ENCODE measurements at regions not wholly inside any gene's neighbourhood (a gene's known extent, or its start where the extent isn't known, plus 50 kb on each side); places are given as distances from the start of the nearest gene placed in this dataset.
A peak's percentile ranks its signal among the peaks of the same experiment; 100 is the strongest.
"Not testable (repeated sequence)": the region's sequence is repeated elsewhere in the genome, so short reads cannot be mapped to it uniquely, and the experiment has no call there.

DNA sequence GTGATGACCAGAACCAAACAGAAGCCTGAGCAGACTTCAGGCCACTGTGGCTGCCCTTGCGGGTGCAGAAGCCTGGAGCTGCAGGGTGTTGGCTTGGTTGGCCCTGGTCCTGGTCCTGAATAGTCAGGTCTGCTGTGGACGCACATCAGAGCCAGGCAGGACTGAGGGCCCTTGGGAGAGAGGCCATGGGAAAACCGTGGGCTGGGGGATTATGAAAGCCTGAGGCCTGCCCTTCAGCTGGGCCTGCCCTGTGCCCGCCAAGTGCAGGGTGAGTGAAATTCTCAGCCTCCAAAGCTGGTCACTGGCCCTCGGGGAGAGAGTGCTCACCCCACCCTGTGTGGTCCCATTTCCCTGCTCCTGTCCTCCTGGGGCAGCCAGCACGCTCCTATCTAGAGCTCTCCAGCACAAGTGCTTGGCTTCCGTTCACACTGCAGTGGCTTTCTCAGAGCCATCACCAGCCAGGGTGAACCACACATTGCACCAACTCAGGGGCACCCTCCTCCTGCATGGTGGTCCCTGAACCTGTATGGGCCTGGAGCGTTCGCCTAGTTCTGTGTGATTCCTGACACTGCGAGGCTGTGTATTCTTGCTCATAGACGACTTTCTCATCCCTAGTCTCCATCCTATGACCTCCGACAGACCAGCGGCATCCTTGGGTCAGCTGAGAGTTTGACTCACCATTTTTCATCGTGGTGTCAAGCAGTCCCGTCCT, 146.1 kb downstream of the TTLL2 start:
- DNase-seq (ENCODE audit: low read depth, low spot score): no peak

- DNase-seq (ENCODE audit: low read depth, low spot score): no peak
These were observed 146.7 kb downstream of the TTLL2 start for GRCh38 chr6:167471548-167471930.

DNA sequence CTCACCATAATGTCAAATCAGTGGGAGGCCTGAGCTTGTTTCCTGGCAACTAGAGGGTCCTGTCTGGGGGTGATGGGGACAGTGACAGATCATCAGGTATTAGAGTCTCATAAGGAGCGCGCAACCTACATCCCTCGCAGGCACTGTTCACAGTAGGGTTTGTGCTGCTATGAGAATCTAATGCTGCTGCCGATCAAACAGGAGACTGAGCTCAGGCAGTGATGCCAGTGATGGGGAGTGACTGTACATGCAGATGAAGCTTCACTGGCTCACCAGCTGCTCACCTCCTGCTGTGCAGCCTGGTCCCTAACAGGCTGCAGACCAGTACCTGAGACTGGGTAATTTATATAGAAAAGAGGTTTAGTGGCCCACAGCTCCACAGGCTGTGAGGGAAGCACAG, 147.3 kb downstream of the TTLL2 start:
- no peak for DNase-seq (ENCODE audit: low read depth, low spot score)

DNA sequence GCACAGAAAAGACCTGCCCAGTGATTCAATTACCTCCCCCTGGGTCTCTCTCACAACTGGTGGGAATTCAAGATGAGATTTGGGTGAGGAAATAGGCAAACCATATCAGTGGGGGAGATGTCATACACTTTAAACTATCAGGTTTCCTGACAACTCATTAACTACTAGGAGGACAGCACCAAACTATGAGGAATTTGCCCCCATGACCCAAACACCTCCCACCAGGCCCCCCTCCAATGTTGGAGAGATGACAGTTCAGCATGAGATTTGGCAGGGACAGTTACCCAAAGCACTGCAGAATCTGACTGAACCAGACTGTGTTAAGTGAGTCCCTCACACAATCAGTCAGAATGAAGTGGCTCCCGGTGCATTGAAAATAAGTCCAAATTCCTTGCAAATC, 148.0 kb downstream of the TTLL2 start:
- DNase-seq (ENCODE audit: low read depth, low spot score): no peak

DNA sequence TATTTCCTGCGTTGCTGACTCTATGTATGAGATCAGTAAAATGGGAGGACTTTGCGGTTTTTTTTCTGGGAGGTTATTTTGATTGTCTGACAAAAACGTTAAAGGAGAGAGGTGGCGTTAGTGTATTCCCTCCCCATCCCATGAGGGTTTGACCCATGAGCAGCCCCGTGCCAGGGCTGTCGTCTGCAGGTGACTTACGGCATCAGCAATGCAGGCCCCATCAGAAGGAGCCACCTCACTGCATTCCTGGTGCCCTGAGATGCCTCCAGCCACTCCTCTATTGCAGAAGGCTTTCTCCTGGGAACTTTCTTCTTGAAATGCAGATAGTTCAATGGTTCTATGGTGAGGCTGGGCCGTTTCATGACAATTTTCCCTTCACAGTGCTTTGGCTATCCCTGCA, 149.3 kb downstream of the TTLL2 start:
- DNase-seq (ENCODE audit: low read depth, low spot score): no peak

- DNase-seq (ENCODE audit: low read depth, low spot score): no peak
These were observed 149.8 kb downstream of the TTLL2 start for GRCh38 chr6:167474725-167475124.

- peak; percentile 67 for DNase-seq (ENCODE audit: low read depth, low spot score)
These were observed 151.1 kb downstream of the TTLL2 start for GRCh38 chr6:167475947-167476346.

GRCh38 chr6:167476844-167477595, 152.1 kb downstream of the TTLL2 start:
- no peak for DNase-seq (ENCODE audit: low read depth, low spot score)

DNA sequence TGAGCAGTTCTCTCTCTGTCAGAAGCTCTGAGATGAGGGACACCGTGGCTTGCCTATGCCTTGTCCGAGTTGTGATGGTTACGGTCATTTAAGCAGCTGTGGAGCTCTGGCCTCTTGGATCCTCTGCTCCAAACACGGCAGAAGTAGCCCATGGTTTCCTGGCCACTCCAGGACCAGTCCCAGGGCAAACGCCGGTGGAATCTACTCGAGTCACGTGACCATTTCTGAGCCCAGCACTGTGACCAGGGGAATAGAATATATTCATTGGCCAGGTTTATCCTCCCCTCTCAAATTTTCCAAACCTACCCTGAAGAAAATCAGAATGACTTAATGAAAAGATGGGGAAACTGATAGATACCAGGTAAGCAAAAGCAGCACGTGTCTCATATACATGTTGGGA, 152.8 kb downstream of the TTLL2 start:
- no peak for DNase-seq (ENCODE audit: low read depth, low spot score)

- no peak for DNase-seq (ENCODE audit: low read depth, low spot score)
These were observed 154.4 kb downstream of the TTLL2 start for GRCh38 chr6:167479301-167479700.

DNA sequence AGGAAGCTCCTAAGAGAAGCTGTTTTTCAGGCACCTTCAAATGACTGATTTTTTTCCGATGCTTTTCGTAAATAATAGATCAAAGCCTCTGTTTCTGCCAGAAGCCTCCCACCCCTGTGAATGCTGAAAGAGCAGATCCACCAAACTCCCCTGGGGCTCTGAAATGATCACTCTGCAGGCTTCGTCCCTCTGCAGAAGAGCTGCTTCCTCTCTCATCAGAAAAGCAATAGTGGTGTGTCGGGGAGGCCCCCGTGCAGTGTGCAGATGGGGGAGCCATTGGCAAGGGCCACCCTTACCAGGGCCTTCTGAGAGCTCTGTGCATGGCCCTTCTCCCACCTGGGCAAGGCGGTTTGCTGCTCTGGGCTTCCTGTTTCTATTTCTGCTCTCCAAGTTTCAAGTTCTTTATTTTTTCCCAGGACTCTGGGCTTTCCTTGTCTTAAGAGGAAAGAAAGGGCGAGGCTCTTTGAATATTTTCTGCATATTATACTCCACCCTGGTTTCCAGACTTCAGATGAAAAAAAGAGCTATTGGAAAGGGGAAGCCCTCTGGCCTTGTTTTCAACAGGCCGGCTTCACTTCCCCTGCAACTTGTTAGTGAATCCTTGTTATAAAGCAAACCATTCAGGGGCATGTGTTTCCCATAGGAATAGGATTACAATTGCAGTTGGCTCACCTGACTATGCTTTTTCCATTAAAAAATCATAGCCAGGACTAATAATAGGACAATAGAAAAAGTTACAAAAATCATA, 155.2 kb downstream of the TTLL2 start:
- DNase-seq (ENCODE audit: low read depth, low spot score): no peak

DNA sequence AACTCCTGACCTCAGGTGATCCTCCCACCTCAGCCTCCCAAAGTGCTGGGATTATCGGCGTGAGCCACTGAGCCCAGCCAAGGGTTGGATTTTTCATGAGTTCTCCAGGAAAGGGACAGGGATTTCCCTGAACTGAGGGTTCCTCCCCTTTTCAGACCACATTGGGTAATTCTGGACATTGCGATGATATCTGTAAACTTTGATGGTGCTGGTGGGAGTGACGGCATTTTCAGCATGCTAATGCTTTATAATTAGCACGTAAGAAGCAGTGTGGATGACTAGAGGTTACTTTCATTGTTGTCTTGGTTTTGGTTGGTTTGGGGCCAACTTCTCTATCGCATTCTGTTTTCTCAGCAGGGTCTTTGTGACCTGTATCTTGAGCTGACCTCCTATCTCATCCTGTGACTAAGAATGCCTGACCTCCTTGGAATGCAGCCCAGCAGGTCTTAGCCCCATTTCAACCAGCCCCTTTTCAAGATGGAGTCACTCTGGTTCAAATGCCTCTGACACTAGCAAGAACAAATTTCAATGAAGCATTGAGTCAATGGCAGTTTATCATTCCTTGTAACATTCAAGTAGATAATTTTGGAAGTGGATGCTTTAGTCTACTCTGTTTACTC, 156.5 kb downstream of the TTLL2 start:
- DNase-seq (ENCODE audit: low read depth, low spot score): no peak

- not testable (repeated sequence) for DNase-seq (ENCODE audit: low read depth, low spot score)
These were observed 157.9 kb downstream of the TTLL2 start for GRCh38 chr6:167482801-167483200.

DNA sequence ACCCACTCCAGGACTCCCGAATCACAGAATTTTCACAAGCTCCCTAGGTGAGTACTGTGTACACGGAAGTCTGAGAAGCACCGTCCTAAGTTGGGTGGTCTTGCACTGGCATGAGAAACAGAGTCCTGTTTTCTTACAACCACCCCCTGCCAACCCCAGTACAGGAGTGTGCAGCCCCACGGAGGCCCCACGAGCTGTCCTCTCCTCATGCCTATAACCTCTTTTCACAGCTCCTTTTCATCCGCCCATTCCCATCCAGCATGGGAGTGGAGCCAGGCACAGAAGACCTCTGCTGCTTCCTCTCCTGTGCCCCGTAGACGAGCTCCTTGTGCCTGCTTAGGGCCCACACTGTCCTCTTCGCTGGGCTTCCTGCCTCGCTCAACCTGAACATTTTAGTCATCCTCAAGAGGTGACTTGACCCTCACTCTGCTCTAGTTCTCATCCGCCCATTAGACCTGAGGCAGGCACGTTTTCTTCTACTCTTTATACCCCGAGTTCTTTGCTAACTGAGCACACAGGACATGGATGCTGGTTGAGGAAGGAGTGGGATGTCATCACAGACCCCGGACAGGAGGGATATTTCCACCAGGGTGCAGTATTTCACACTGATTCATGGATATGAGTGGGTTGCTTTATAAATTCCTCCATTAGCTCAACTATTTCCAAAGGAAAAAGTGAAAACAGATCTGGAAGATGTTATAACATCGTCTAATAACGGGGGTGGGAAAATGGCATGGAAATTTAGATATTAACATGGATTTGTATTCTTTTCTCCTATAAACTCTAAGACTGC, 160.5 kb downstream of the TTLL2 start:
- no peak for DNase-seq (ENCODE audit: low read depth, low spot score)

DNA sequence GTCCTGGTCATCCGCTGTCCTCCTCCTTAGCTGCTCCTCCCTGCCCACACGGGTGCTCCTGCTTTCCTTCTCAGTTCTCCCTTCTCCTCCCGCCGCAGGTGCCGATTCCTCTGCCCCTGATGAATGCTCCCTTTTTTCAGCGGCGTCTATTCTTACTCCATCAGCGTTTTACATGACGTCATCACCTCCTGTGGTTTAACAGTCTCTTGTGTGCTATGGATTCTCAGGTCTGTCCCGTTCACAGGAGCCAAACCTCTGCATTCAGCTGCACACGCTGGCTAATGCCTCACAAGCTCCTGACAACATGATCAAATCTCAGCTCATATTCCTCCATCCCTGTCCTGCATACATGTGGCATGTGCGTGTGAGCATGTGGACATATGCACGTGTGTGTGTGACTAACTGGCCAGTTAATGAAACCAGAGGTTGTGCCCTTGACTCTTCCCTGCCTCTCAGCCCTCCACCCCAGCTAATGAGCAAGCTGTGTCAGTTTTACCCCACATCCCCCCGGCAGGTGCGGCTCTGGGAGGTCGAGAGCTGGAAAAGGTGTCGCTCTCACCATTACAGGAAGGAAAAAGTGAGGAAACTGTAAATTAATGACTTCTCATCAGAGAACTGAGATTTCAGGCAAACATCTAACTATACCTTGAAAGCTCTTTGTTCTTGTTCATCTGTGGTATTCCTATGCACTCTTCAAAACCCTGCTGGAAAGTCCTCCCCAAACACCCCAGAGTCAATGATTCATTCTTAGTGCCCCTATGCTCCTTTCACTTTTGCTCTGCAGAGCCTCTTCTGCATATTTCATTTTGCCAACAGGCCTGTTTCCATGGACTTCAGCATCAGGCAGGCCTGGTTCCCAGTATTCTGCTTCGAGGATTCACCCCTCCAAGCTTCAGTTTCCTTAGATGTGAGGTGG, 163.1 kb downstream of the TTLL2 start:
- DNase-seq (ENCODE audit: low read depth, low spot score): no peak

DNA sequence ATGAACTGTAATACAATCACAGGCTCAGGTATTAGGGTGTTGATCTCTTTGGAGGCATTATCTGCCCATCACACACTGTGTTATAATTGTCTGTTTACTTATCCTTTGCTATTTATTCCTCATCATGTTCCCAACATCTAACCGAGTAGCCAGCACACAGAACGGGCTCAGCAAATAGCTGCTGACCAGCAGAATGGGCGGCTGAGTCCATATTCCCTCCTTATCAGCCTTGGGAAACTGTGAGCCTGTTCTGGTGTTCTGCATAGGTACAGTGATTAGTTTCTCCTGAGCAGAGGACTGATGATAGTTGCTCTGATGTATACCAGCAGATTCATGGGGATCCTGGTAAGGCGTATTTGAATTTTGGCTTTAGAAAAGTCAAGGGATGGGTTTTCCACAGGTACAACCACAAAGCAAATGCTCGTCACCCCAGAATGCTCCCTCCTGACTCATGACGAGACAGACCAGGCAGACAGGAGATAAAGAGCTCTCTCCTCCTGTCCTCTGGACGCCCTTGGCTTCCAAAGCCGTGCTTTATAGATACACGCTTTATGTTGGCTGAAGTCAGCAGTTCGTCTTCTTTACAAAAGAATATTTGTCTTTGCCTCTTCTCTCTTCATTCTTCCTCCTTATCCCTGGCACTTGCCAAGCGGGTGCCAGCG, 166.7 kb downstream of the TTLL2 start:
- no peak for DNase-seq (ENCODE audit: low read depth, low spot score)

- no peak for DNase-seq (ENCODE audit: low read depth, low spot score)
These were observed 167.2 kb downstream of the TTLL2 start for GRCh38 chr6:167492100-167492449.

- no peak for DNase-seq (ENCODE audit: low read depth, low spot score)
These were observed 168.4 kb downstream of the TTLL2 start for GRCh38 chr6:167493310-167493709.

DNA sequence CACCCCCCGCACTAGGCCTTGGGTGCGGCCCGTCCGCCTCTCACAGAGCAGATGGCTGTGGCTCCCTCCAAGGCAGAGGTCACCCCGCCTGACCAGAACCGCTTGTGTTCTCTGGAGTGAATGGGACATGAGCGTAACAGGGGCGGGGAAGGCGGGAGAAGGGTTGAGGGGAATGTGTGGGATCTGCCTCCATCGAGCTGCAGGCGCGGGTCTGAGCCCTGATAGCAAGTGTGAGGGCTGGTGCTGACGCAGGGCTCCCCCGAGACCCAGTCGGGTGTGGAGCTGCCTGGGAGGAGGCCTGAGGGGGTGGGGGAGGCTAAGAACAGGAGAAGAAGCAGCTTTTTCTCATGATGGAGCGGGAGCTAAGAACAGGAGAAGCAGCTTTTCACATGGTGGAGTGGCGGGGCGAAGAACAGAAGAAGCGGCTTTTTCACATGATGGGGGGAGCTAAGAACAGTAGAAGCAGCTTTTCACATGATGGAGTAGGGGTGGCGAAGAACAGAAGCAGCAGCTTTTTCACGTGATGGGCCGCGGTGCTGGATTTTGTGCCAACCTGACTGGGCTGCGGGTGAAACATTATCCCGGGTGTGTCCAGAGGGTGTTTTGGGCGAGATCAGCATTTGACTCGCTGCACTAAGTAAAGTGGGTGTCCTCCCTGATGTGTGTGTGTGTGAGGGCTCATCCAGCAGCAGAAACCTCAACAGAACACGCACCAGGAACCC, 169.3 kb downstream of the TTLL2 start:
- DNase-seq (ENCODE audit: low read depth, low spot score): no peak

Measured in iPS DF 19.7 (cell line).